Neural cell (in vitro differentiated cells): ENCODE measurements at regions not wholly inside any gene's neighbourhood (a gene's known extent, or its start where the extent isn't known, plus 50 kb on each side); places are given as distances from the start of the nearest gene placed in this dataset.

ENCODE experiments used
- H2AFZ ChIP-seq: fragments of 200-600, 300-800 bp; sonication (generic), shearing (Covaris generic); 2 replicates; pipeline ENCODE4 v1.6.0; 2014; ENCODE audit warnings: low read depth, mild to moderate bottlenecking, antibody characterized with exemption, low read length, moderate library complexity
- H3F3A ChIP-seq: fragments of 200-600 bp; shearing (Covaris generic); 2 replicates; pipeline ENCODE4 v1.6.1; 2016; ENCODE audit warnings: mild to moderate bottlenecking, moderate library complexity, mixed read lengths, antibody characterized with exemption, low read length; ENCODE audit not compliant: insufficient read depth, poor library complexity, severe bottlenecking
- H3K27ac ChIP-seq: fragments of 200-600, 300-800 bp; sonication (generic), shearing (Covaris generic); 2 replicates; pipeline ENCODE4 v1.5.1; 2014; ENCODE audit warnings: mild to moderate bottlenecking, low read length, moderate library complexity
- H3K27me3 ChIP-seq: fragments of 300-800, 200-600 bp; sonication (generic), shearing (Covaris generic); 2 replicates; pipeline ENCODE4 v1.6.0; 2014; ENCODE audit warnings: mild to moderate bottlenecking, low read depth, low read length, moderate library complexity; ENCODE audit not compliant: insufficient read depth
- H3K36me3 ChIP-seq: fragments of 300-800, 200-600 bp; sonication (generic), shearing (Covaris generic); 2 replicates; pipeline ENCODE4 v1.5.1; 2014; ENCODE audit warnings: mild to moderate bottlenecking, antibody characterized with exemption, low read length, moderate library complexity; ENCODE audit not compliant: insufficient read depth
- H3K4me2 ChIP-seq: fragments of 300-800, 200-600 bp; sonication (generic), shearing (Covaris generic); 2 replicates; pipeline ENCODE4 v1.6.0; 2014; ENCODE audit warnings: mild to moderate bottlenecking, low read length
- H3K4me3 ChIP-seq: fragments of 300-800, 200-600 bp; sonication (generic), shearing (Covaris generic); 2 replicates; pipeline ENCODE4 v1.5.1; 2014; ENCODE audit warnings: mild to moderate bottlenecking, low read length, moderate library complexity
- H3K79me2 ChIP-seq: fragments of 200-600 bp; shearing (Covaris generic); replicated peaks from 2 replicates; pipeline ENCODE4 v1.6.0; 2014; ENCODE audit warnings: mild to moderate bottlenecking, low read length, moderate library complexity; ENCODE audit not compliant: insufficient read depth
- H3K9ac ChIP-seq: fragments of 300-800, 200-600 bp; sonication (generic), shearing (Covaris generic); 2 replicates; pipeline ENCODE4 v1.6.1; 2016; ENCODE audit warnings: mild to moderate bottlenecking, low read length, mixed read lengths
- H3K9me2 ChIP-seq: fragments of 200-600 bp; shearing (Covaris generic); 2 replicates; pipeline ENCODE4 v1.6.1; 2016; ENCODE audit warnings: mild to moderate bottlenecking, low read length, mixed read lengths; ENCODE audit not compliant: insufficient read depth
- H3K9me3 ChIP-seq: fragments of 200-600, 300-800 bp; sonication (generic), shearing (Covaris generic); 2 replicates; pipeline ENCODE4 v1.6.1; 2016; ENCODE audit warnings: mild to moderate bottlenecking, mixed run types, low read length, moderate library complexity, mixed read lengths
- H4K20me1 ChIP-seq: fragments of 200-600 bp; shearing (Covaris generic); 2 replicates; pipeline ENCODE4 v1.6.1; 2016; ENCODE audit warnings: mild to moderate bottlenecking, mixed run types; ENCODE audit not compliant: insufficient read depth
- CTCF ChIP-seq: fragments of 450-650 bp; IDR thresholded peaks from 2 replicates; pipeline ENCODE4 v1.5.1; 2014; ENCODE audit warnings: antibody characterized with exemption, mild to moderate bottlenecking, moderate library complexity; ENCODE audit not compliant: poor library complexity, severe bottlenecking
- EP300 ChIP-seq: fragments of 450-650 bp; conservative IDR thresholded peaks from 2 replicates; pipeline ENCODE4 v1.6.1; 2014; ENCODE audit warnings: antibody characterized with exemption, mild to moderate bottlenecking, moderate library complexity; ENCODE audit not compliant: poor library complexity, severe bottlenecking
- EZH2 ChIP-seq: fragments of 200-600, 300-800 bp; shearing (Covaris generic), sonication (generic); IDR thresholded peaks from 2 replicates; pipeline ENCODE4 v1.6.1; 2014; ENCODE audit warnings: antibody characterized with exemption, low read length, borderline replicate concordance, mild to moderate bottlenecking; ENCODE audit not compliant: insufficient read depth, poor library complexity, severe bottlenecking
- POLR2AphosphoS5 ChIP-seq: IDR thresholded peaks from 2 replicates; pipeline ENCODE4 v1.6.1; 2012
- RAD21 ChIP-seq: fragments of 450-650 bp; conservative IDR thresholded peaks from 2 replicates; pipeline ENCODE4 v1.6.1; 2014; ENCODE audit warnings: antibody characterized with exemption, mild to moderate bottlenecking, moderate library complexity
- SMC3 ChIP-seq: fragments of 450-650 bp; conservative IDR thresholded peaks from 2 replicates; pipeline ENCODE4 v1.6.1; 2014; ENCODE audit warnings: antibody characterized with exemption, mild to moderate bottlenecking, moderate library complexity; ENCODE audit not compliant: poor library complexity
- TAF1 ChIP-seq: IDR thresholded peaks from 2 replicates; pipeline ENCODE4 v1.6.1; 2012; ENCODE audit warnings: low read depth
- TF ChIP-seq, protein P1 (sequence below): IDR thresholded peaks from 2 replicates; pipeline ENCODE4 v1.6.1; 2012; ENCODE audit warnings: borderline replicate concordance

- Histone ChIP-seq H3F3A (no peaks in the 10 kb centered on the region), H2AFZ (no peak overlapping the region), H3K79me2 (no peaks in the 10 kb centered on the region), H3K27ac (no peak overlapping the region), H3K4me3 (no peak overlapping the region), H3K9me3 (no peaks in the 10 kb centered on the region), H4K20me1 (no peaks in the 10 kb centered on the region), H3K36me3 (no peaks in the 10 kb centered on the region), H3K9ac (no peak overlapping the region), H3K4me2 (no peak overlapping the region), H3K9me2 (no peaks in the 10 kb centered on the region), H3K27me3 (no peaks in the 10 kb centered on the region)
- TF ChIP-seq TAF1 (no peak), CTCF (no peak), POLR2AphosphoS5 (no peak), EP300 (no peak)
These were observed 722.8 kb downstream of the TRAM1L1 start for GRCh38 chr4:116362583-116362982.

DNA sequence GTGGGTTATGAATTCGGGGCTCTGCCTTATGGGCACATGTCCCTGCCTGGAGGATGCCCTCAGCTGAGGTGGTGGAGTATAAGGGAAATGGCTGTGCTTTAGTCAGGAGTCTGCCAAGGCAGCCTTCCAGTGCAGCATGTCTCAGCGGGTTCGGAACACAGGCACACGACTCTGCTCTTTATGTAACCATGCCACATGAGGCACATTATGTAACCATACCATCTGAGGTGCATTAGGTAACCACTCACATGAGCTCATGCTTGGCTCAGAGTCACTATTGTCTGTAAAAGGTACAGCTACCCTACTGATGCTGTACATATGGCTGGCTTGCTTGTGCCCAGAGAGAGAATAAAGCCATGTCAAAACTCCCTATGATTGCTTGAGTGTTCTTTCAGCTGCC, 723.6 kb downstream of the TRAM1L1 start:
- H4K20me1 ChIP-seq: no peaks in the 10 kb centered on the region
- no peaks in the 10 kb centered on the region for H3F3A ChIP-seq
- H3K9me2 ChIP-seq: no peaks in the 10 kb centered on the region
- no peak overlapping the region for H3K4me2 ChIP-seq
- H3K79me2 ChIP-seq: no peaks in the 10 kb centered on the region
- TF ChIP-seq POLR2AphosphoS5: no peak
- TF ChIP-seq RAD21: no peak
- no peak for TF ChIP-seq SMC3
- no peak for TF ChIP-seq CTCF
- TF ChIP-seq, protein P1, sequence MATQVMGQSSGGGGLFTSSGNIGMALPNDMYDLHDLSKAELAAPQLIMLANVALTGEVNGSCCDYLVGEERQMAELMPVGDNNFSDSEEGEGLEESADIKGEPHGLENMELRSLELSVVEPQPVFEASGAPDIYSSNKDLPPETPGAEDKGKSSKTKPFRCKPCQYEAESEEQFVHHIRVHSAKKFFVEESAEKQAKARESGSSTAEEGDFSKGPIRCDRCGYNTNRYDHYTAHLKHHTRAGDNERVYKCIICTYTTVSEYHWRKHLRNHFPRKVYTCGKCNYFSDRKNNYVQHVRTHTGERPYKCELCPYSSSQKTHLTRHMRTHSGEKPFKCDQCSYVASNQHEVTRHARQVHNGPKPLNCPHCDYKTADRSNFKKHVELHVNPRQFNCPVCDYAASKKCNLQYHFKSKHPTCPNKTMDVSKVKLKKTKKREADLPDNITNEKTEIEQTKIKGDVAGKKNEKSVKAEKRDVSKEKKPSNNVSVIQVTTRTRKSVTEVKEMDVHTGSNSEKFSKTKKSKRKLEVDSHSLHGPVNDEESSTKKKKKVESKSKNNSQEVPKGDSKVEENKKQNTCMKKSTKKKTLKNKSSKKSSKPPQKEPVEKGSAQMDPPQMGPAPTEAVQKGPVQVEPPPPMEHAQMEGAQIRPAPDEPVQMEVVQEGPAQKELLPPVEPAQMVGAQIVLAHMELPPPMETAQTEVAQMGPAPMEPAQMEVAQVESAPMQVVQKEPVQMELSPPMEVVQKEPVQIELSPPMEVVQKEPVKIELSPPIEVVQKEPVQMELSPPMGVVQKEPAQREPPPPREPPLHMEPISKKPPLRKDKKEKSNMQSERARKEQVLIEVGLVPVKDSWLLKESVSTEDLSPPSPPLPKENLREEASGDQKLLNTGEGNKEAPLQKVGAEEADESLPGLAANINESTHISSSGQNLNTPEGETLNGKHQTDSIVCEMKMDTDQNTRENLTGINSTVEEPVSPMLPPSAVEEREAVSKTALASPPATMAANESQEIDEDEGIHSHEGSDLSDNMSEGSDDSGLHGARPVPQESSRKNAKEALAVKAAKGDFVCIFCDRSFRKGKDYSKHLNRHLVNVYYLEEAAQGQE: no peak
- TF ChIP-seq EZH2: no peak
- TF ChIP-seq TAF1: no peak
- no peaks in the 10 kb centered on the region for H3K9me3 ChIP-seq
- no peak overlapping the region for H3K9ac ChIP-seq
- H3K27me3 ChIP-seq: no peaks in the 10 kb centered on the region
- no peak overlapping the region for H3K27ac ChIP-seq
- no peak overlapping the region for H3K4me3 ChIP-seq
- H3K36me3 ChIP-seq: no peaks in the 10 kb centered on the region
- H2AFZ ChIP-seq: no peak overlapping the region
